ENCODE measurements at regions not wholly inside any gene's neighbourhood (a gene's known extent, or its start where the extent isn't known, plus 50 kb on each side); places are given as distances from the start of the nearest gene placed in this dataset.

DNA sequence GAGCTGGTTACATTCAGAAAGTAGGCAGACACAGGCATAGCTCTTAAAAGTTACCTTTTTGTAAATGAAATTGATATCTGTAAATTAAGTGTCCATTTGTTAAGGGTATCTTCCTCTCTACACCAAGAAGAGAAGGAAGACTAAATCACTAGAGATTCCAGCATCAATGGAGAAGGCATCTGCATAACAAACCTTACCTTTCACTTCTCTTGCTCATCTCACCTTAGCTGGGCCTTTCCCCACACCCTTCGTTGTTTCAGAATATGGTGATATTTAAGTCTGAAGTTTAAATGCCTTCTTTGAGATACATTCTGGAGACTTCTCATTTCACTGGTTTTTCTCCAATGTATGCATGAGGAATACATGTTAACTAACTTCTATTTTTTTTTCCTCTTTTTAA lies 54.5 kb upstream of the TGFBR2 start:
- no peaks in the 10 kb centered on the region for H3K27me3 ChIP-seq (ENCODE audit: insufficient read depth, low read length)
- H3K4me1 ChIP-seq (ENCODE audit: insufficient read depth, low read length) = peaks cover 35% of the 10 kb centered on the region
- H3K9me3 ChIP-seq (ENCODE audit: insufficient read depth, low read depth, low read length) = no peaks in the 10 kb centered on the region
- H3K4me3 ChIP-seq (ENCODE audit: low read length) = no peak overlapping the region; the same call in 1 of the 2 replicates
- H3K27ac ChIP-seq (ENCODE audit: low read length) = no peak overlapping the region
- no peaks in the 10 kb centered on the region for H3K36me3 ChIP-seq (ENCODE audit: insufficient read depth, low read depth, low read length)
- no peak overlapping the region for H3K9ac ChIP-seq (ENCODE audit: low read depth, low read length)

DNA sequence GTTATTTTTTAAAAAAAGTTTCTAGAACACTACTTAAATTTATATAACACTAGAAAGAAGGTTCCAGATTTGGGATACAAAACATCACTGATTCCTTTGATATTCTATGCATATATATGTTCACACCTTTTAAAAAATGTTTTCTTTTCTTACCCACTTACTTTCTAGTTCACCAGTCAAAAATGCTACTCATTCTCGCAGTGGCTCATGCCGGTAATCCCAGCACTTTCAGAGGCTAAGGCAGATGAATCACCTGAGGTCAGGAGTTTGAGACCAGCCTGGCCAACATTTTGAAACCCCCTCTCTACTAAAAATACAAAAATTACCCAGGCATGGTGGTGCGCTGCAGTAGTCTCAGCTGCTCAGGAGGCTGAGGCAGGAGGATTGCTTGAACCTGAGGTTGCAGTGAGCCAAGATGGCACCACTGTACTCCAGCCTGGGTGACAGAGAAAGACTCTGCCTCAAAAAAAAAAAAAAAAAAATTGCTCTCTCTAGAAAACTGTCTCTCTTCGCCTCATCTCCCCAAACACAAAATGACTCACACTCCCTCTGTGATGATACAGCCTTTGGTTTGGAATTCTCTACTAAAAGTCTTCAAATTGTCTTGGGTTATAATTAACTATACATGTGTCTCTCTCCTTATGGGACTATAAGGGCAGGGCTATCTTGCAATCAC lies 52.6 kb upstream of the TGFBR2 start:
- Histone ChIP-seq H3K27ac (ENCODE audit: low read length) (no peak overlapping the region), H3K27me3 (ENCODE audit: insufficient read depth, low read length) (no peaks in the 10 kb centered on the region), H3K4me3 (ENCODE audit: low read length) (no peak overlapping the region), H3K9ac (ENCODE audit: low read depth, low read length) (no peak overlapping the region), H3K36me3 (ENCODE audit: insufficient read depth, low read depth, low read length) (no peaks in the 10 kb centered on the region), H3K4me1 (ENCODE audit: insufficient read depth, low read length) (peaks cover 34% of the 10 kb centered on the region), H3K9me3 (ENCODE audit: insufficient read depth, low read depth, low read length) (no peaks in the 10 kb centered on the region)

DNA sequence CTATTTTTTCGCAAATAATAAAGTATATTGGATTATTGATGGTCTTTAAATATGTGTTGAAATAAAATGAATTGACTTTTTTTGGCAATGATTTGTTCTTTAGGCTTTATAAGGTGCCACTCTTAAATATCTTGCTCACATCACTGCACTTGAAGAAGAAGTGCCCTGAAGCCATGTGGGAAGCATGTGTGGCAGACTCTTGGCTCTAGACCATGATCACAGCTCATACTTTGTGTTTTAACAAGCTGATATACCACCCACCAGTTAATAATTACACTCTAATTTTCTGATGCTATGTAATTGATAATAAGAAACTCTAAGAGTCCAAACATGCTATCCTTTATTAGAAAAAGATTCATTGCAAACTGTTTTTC lies 52.1 kb upstream of the TGFBR2 start:
- no peak overlapping the region for H3K27ac ChIP-seq (ENCODE audit: low read length)
- H3K9me3 ChIP-seq (ENCODE audit: insufficient read depth, low read depth, low read length) = no peaks in the 10 kb centered on the region
- no peak overlapping the region for H3K4me3 ChIP-seq (ENCODE audit: low read length)
- no peaks in the 10 kb centered on the region for H3K36me3 ChIP-seq (ENCODE audit: insufficient read depth, low read depth, low read length)
- peaks cover 29% of the 10 kb centered on the region for H3K4me1 ChIP-seq (ENCODE audit: insufficient read depth, low read length)
- no peaks in the 10 kb centered on the region for H3K27me3 ChIP-seq (ENCODE audit: insufficient read depth, low read length)
- H3K9ac ChIP-seq (ENCODE audit: low read depth, low read length) = no peak overlapping the region

DNA sequence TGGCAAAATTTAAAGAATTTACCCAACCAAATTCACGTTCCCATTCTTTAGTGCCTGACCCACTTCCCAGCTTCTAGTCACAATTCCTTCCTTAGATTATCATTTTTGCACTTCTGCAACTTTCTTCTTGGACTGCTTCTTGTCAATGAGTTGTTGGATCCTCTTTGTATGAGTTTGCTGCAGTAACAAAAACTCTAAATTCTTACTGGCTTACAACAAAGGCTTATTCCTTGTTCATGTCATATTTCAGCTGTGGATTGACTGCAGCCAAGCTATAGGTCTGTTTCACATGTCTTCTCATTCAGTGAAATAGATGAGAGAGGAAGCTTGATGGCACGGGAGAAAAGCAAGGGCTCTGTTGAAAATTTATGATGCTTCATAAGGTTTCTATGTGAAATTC lies 50.4 kb upstream of the TGFBR2 start:
- H3K36me3 ChIP-seq (ENCODE audit: insufficient read depth, low read depth, low read length) = no peaks in the 10 kb centered on the region

More for the DNA sequence above, 50.4 kb upstream of the TGFBR2 start:
- H3K27ac ChIP-seq (ENCODE audit: low read length) = no peak overlapping the region
- H3K4me1 ChIP-seq (ENCODE audit: insufficient read depth, low read length) = peaks cover 15% of the 10 kb centered on the region; the same call in 1 of the 2 replicates
- H3K9me3 ChIP-seq (ENCODE audit: insufficient read depth, low read depth, low read length) = no peaks in the 10 kb centered on the region
- H3K9ac ChIP-seq (ENCODE audit: low read depth, low read length) = no peak overlapping the region
- H3K4me3 ChIP-seq (ENCODE audit: low read length) = no peak overlapping the region
- no peaks in the 10 kb centered on the region for H3K27me3 ChIP-seq (ENCODE audit: insufficient read depth, low read length)
